DMS 273 (cell line): ENCODE measurements at regions not wholly inside any gene's neighbourhood (a gene's known extent, or its start where the extent isn't known, plus 50 kb on each side); places are given as distances from the start of the nearest gene placed in this dataset.
"Not testable (repeated sequence)": the region's sequence is repeated elsewhere in the genome, so short reads cannot be mapped to it uniquely, and the experiment has no call there.

Experiments used
- DNase-seq: peaks from one replicate; lab custom pipeline; 2025; ENCODE audit not compliant: unreplicated experiment; lab: John Stamatoyannopoulos, UW

DNA sequence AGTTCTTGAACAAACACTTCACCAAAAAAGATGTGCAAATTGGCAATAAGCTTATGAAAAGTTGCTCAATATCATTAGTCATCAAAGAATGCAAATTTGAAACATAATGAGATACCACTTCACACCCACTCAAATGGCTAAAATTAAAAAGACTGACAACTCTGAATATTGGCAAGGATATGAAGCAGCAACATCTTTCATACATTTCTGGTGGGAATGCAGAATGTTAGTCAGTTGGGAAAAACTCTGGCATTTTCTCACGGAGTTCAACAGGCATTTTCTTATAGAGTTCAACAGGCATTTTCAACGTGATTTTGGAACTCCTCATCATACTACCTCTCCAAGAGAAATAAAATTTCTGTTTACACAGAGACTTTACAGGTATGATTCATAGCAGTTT lies 297.4 kb upstream of the MAGEC2 start:
- DNase-seq = no peak

- DNase-seq = no peak
Observed at GRCh38 chrX:142499992-142500391, 294.9 kb upstream of the MAGEC2 start.

GRCh38 chrX:142483965-142484364 lies 278.9 kb upstream of the MAGEC2 start:
- no peak for DNase-seq

DNA sequence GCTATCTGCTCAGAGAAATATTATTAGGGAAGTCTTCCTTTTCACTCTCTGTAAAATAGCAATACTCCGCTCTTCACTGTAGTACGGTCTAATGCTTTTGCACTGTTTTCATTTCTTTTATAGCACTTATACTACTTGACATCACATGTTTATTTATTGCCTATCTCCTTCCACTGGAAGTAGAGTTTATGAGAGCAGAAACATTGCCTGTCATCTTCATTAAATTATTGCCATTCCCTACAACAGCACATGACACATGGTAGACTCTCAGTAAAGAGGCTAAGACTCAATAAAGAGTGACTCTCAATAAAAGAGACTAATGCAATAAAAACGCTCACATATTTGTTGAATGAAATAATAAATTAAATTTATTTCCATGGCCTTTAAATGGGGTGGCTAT lies 241.3 kb upstream of the MAGEC2 start:
- no peak for DNase-seq

GRCh38 chrX:142428916-142429315 lies 223.8 kb upstream of the MAGEC2 start:
- no peak for DNase-seq

- DNase-seq = not testable (repeated sequence)
Observed at GRCh38 chrX:142390998-142391397, 185.9 kb upstream of the MAGEC2 start.

- no peak for DNase-seq
Observed at GRCh38 chrX:142363501-142363900, 158.4 kb upstream of the MAGEC2 start.

- DNase-seq = no peak
Observed at GRCh38 chrX:142359331-142359730, 154.2 kb upstream of the MAGEC2 start.

DNA sequence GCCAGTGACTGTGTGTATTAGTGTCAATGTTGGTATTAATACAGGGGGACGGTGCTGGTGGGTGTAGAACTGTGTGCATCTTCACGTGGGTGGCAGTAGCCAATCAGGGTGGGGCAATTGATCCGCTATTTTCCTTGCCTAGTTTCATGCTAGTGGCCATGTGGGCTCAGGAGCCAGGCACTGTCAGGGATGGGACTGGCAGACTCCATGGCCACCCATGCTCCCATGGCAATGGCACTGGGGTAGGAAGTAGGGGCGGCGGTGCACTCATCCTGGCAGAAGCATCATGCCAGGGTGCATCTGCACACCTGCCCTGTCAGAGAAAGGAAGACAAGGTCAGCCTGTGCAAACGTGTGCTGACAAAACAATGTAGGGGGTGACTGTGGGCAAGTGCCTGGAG lies 122.1 kb upstream of the MAGEC2 start:
- no peak for DNase-seq

DNA sequence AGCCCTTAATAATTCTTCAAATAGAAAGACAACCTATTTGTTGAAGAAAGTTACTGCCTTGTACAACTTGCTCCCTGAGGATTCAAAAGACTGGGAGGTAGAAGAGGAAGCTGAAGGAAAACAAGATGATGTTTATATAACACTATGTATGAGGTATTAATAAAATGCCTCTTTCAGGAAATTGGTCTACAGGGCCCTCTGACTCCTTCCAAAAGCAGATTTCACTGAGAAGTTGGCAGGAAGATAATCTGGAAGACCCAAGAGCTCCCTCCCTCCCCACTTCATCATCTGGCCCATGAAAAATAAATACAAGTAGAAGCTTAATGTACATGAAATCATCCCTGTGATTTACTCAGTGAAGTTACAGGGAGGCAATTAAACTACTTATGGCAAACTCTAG lies 107.5 kb upstream of the MAGEC2 start:
- DNase-seq = no peak

DNA sequence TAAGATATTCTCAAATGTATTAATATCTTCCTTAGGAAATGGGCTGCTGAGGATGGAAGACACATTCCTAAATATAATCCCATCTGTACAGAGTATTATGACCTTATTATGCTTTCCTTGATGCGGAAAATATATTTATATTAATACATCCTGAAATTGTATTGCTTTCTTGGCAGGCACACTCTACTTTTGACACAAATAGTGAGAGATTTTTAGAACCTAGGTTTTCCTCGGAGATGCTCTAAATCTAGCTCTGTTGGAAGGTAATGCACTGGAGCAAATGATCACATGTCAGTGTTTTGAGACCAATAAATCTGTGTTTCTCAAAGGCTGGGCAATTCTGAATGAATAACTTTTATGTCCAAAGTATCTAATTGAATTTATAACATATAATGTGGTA lies 94.3 kb upstream of the MAGEC2 start:
- no peak for DNase-seq

DNA sequence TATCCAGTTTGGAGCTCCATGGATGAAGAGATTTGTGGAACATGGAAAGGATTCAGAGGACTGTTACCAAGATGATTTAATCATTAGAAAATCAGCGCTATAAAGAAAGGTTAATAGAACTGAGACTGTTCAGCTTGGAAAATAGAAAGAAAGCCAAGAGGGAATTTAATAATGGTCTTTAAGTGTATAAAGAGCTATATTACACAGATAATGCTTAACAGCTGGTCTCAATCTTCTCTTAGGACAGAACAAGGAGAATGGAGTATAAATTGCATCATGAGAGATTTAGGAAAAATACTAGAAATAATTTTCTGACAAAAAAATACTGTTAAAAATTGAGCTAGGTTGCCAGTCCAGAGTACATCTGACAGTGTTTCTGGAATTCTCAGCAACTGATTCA lies 91.3 kb upstream of the MAGEC2 start:
- DNase-seq = no peak

GRCh38 chrX:142295190-142295589 lies 90.1 kb upstream of the MAGEC2 start:
- DNase-seq = no peak

- not testable (repeated sequence) for DNase-seq
Observed at GRCh38 chrX:142270166-142270565, 65.1 kb upstream of the MAGEC2 start.

GRCh38 chrX:142266417-142266816 lies 61.3 kb upstream of the MAGEC2 start:
- DNase-seq = no peak

- not testable (repeated sequence) for DNase-seq
Observed at GRCh38 chrX:142265549-142265948, 60.5 kb upstream of the MAGEC2 start.

- DNase-seq = no peak
Observed at GRCh38 chrX:142256935-142257334, 51.8 kb upstream of the MAGEC2 start.
